HCEC 1CT (cell line): ENCODE measurements at regions not wholly inside any gene's neighbourhood (a gene's known extent, or its start where the extent isn't known, plus 50 kb on each side); places are given as distances from the start of the nearest gene placed in this dataset.

ENCODE experiments used
- DNase-seq: peaks from one replicate; pipeline ENCODE4 v3.0.0-alpha.2; 2017

- DNase-seq: no peak
Observed at GRCh38 chr21:38923429-38923828, 117.7 kb downstream of the ETS2 start.

DNA sequence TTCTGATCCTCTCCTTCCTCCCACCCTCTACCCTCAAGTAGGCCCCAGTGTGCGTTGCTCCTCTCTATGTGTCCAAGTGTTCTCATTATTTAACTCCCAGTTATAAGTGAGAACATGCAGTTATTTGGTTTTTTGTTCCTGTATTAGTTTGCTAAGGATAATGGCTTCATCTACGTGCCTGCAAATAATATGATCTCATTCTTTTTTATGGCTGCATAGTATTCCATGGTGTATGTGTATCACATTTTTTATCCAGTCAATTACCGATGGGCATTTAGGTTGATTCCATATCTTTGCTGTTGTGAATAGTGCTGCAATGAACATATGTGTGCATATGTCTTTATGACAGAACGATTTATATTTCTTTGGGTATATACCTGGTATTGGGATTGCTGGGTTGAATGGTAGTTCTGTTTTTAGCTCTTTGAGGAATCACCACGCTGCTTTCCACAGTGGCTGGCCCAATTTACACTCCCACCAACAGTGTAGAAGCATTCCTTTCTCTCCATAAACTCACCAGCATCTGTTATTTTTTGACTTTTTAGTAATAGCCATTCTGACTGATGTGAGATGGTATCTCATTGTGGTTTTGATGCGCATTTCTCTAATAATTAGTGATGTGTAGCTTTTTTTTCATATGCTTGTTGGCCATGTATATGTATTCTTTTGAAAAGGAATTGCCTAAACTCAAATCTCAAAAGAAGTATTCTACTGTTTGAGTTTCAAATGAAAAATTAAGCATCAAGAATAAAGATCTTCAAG lies 116.9 kb downstream of the ETS2 start:
- no peak for DNase-seq

GRCh38 chr21:38921511-38922251 lies 116.0 kb downstream of the ETS2 start:
- DNase-seq: peak; percentile 19

GRCh38 chr21:38920631-38921398 lies 115.1 kb downstream of the ETS2 start:
- DNase-seq: peak; percentile 75

GRCh38 chr21:38918607-38919346 lies 113.0 kb downstream of the ETS2 start:
- no peak for DNase-seq

GRCh38 chr21:38917043-38917774 lies 111.5 kb downstream of the ETS2 start:
- DNase-seq: no peak

GRCh38 chr21:38916214-38916964 lies 110.7 kb downstream of the ETS2 start:
- no peak for DNase-seq

GRCh38 chr21:38915546-38915945 lies 109.8 kb downstream of the ETS2 start:
- no peak for DNase-seq

DNA sequence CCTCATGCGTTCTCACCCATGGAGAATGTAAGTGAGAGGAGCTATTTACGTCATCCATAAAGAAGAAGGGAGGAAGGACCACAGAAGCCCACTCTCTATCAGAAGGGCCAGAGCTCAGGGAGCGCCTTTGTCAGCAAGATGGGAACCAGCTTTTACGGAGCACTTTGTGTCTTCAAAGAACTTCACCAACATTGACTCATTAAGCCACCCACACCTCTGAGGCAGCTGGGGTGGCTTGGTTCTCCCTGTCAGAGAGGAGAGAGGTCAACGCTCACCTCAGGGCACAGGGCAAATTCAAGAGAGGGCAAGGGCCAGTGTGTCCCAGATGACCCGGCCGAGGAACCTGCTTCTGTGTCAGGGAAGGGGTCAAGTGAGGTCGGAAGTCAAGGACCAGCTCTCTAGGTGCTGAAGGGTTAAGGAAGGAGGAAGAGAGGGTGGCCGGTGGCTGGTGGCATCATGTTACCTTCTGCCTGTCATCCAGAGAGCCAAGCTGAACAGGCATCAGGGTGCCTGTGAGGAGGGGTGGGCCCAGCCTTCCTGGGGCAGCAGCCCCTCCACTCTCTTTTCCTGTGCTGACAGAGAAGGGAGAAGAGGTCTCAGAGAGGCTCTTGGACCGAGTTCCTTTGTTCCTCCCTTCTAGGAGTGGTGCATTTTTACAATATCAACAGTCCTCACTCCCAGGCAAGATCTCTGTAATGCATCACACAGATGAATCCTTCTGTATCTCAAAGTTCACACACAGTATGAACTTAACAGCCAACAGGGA lies 109.0 kb downstream of the ETS2 start:
- DNase-seq: no peak

DNA sequence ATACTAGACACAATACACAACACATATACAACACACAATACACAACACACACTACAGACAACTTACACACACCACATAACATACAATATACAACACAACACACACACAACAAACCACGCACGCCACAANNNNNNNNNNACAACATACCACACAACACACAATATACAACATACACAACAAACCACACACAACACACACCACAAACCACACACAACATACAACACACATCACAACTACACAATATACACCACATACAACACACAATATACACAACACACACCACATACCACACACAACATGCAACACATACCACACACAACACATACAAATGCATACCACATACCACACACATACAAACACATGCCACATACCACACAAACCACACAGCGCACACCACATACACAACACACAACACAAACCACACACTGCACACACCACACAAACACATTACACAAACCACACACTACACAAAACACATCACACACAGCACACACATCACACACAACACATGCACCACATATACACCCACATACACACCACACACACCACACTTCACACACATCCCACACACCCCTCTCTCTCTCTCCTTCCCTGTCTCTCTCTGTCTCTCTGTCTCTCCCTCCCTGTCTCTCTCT lies 108.3 kb downstream of the ETS2 start:
- DNase-seq: no peak

DNA sequence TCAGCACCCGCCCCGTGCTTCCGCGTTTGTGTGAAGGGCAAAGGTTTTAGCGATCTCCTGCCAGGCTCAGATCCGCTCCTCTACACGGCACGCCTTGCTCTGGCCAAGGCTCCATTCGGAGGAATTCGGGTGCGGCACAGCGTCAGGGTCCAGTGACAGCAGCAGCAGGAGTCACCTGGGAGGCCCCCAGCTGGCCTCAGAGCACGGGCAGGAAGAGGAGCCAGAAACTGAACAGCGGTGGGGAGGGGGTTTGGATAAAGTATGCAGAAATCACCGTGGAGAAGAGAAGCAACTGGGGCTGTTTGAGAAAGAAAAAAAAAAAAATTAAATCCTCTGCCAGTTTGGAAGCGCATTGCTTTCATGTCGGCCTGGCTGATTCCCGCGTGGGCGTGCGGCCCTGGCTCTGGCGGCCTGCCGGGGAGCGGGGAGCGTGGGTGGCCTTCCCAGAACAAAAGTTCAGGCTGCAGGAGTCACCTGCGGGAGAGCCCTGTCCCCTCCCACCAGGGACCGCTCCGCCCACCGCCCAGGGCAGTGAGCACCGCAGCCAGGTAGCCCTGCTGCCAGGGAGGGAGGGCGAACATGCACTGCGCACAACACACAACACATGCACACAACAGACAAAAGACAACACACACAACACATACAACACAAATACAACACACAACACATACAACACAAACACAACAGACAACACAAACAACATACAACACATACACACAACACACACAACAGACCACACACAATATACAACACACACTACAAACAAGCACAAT lies 107.6 kb downstream of the ETS2 start:
- peak; percentile 51 for DNase-seq

DNA sequence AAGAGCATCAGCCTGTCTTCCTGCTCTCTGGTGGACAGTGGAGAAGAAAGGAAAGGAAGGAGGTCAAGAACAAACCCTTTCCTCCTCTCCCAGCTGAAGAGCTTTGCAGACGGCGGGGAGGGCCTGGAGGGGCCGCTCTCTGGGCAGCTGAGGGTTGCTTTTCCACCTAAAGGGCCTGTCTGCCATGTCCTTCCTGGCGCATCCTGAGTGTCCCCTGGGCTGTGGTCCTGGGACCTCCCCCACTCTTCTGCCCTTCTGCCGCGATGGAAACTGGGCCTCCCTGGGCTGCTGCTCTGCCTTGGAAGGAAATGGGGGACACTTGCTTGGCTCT lies 107.0 kb downstream of the ETS2 start:
- no peak for DNase-seq

- no peak for DNase-seq
Observed at GRCh38 chr21:38912102-38912629, 106.4 kb downstream of the ETS2 start.

GRCh38 chr21:38911484-38912101 lies 105.9 kb downstream of the ETS2 start:
- no peak for DNase-seq

- no peak for DNase-seq
Observed at GRCh38 chr21:38910390-38911067, 104.8 kb downstream of the ETS2 start.

- no peak for DNase-seq
Observed at GRCh38 chr21:38909929-38910328, 104.2 kb downstream of the ETS2 start.

- DNase-seq: no peak
Observed at GRCh38 chr21:38909109-38909508, 103.4 kb downstream of the ETS2 start.

- no peak for DNase-seq
Observed at GRCh38 chr21:38908537-38908936, 102.8 kb downstream of the ETS2 start.
